Motor neuron (in vitro differentiated cells): ENCODE measurements at regions not wholly inside any gene's neighbourhood (a gene's known extent, or its start where the extent isn't known, plus 50 kb on each side); places are given as distances from the start of the nearest gene placed in this dataset.
A peak's percentile ranks its signal among the peaks of the same experiment; 100 is the strongest.

ENCODE experiments used
- ATAC-seq, 8 experiments: fragments of 200-7000 bp; cut with Tn5 transposase; replicated peaks in 6 of 8; 2 replicates each; pipeline ENCODE4 v1.8.0; 2021; ENCODE audit warnings: mild to moderate bottlenecking in 8 of 8, moderate library complexity in 8 of 8
- H3K27ac ChIP-seq, 2 donors: fragments of 250-450 bp; sonication (Bioruptor Pico); 2 replicates each; pipeline ENCODE4 v1.9.0; 2021; ENCODE audit warnings: antibody characterized with exemption in 2 of 2, mild to moderate bottlenecking in 2 of 2, moderate library complexity in 1 of 2
- H3K4me1 ChIP-seq, 2 donors: fragments of 250-450 bp; sonication (Bioruptor Pico); replicated peaks in 1 of 2; 2 replicates each; pipeline ENCODE4 v1.6.1; 2021; ENCODE audit warnings: antibody characterized with exemption in 2 of 2, mild to moderate bottlenecking in 2 of 2, moderate library complexity in 1 of 2
- H3K4me3 ChIP-seq, 5 donors: fragments of 250-450 bp; sonication (Bioruptor Pico); 2 replicates each; pipeline ENCODE4 v1.9.0; 2021; ENCODE audit warnings: antibody characterized with exemption in 5 of 5, mild to moderate bottlenecking in 5 of 5, moderate library complexity in 4 of 5
- WGBS, 10 experiments: fragments of 450-650 bp; shearing (Covaris generic); methylation state at CpG; one replicate each; pipeline ENCODE4 v1.0.0; 2022; 5-methylcytosine and 5-hydroxymethylcytosine counted together
- in situ Hi-C, 9 experiments: fragments of 400-800 bp; cut with MboI; loops; one replicate each; pipeline ENCODE4 v1.15.0; 2021; ENCODE audit warnings: low sequenced_read_pairs in 9 of 9, low pct_unique_long_range_greater_than_20kb in 2 of 9; ENCODE audit not compliant: unreplicated experiment in 9 of 9

- H3K27ac ChIP-seq, result no peak overlapping the region
- ATAC-seq, result no peak
- H3K4me3 ChIP-seq, result no peak overlapping the region
- WGBS, 10 experiments, result 0 to 100% (median 24%) methylated on average over 1 to 2 of the region's 2 CpGs; no CpG with 5 or more reads in 2 of the 10 experiments
- H3K4me1 ChIP-seq, result peaks cover 3 to 10% of the 10 kb centered on the region in 2 donors
- in situ Hi-C loops, result no loop called here
Measured at GRCh38 chr12:17381211-17381610, 708.8 kb downstream of the RERGL start.

GRCh38 chr12:17372508-17372907 lies 717.5 kb downstream of the RERGL start:
- WGBS, 10 experiments, result 0 to 57% (median 24%) methylated on average over 1 of the region's 1 CpG; no CpG with 5 or more reads in 2 of the 10 experiments
- in situ Hi-C loops, result no loop called here
- peak in 5 of 8 experiments; percentile 97 to 99 (median 98) for ATAC-seq
- Histone ChIP-seq H3K4me1 (peaks cover 7 to 30% of the 10 kb centered on the region in 2 donors), H3K4me3 (no peak overlapping the region), H3K27ac (no peak overlapping the region)

GRCh38 chr12:17371491-17372215 lies 718.3 kb downstream of the RERGL start:
- no peak for ATAC-seq
- Histone ChIP-seq H3K4me1 (peaks cover 7 to 30% of the 10 kb centered on the region in 2 donors), H3K27ac (no peak overlapping the region), H3K4me3 (no peak overlapping the region)
- in situ Hi-C loops, result no loop called here
- 10 to 100% (median 91%) methylated on average over 1 to 5 of the region's 5 CpGs for WGBS, 10 experiments

GRCh38 chr12:17370621-17371020 lies 719.4 kb downstream of the RERGL start:
- Histone ChIP-seq H3K4me3 (no peak overlapping the region), H3K4me1 (peaks cover 7 to 30% of the 10 kb centered on the region in 2 donors), H3K27ac (no peak overlapping the region)
- in situ Hi-C loops, result no loop called here
- ATAC-seq, result no peak

- Histone ChIP-seq H3K4me3 (no peak overlapping the region), H3K27ac (no peak overlapping the region), H3K4me1 (peaks cover 7 to 30% of the 10 kb centered on the region in 2 donors)
- ATAC-seq, result no peak
- in situ Hi-C loops, result no loop called here
- WGBS, 10 experiments, result 0 to 100% (median 43%) methylated on average over 1 of the region's 1 CpG; no CpG with 5 or more reads in 1 of the 10 experiments
Measured at GRCh38 chr12:17369556-17369955, 720.4 kb downstream of the RERGL start.

GRCh38 chr12:17361224-17361623 lies 728.8 kb downstream of the RERGL start:
- 24 to 100% (median 83%) methylated on average over 1 to 3 of the region's 3 CpGs for WGBS, 10 experiments
- in situ Hi-C loops, result no loop called here
- Histone ChIP-seq H3K27ac (no peak overlapping the region), H3K4me1 (peaks cover 0 to 8% of the 10 kb centered on the region in 2 donors), H3K4me3 (no peak overlapping the region)
- no peak for ATAC-seq

GRCh38 chr12:17358835-17359234 lies 731.2 kb downstream of the RERGL start:
- 0 to 60% (median 25%) methylated on average over 1 to 3 of the region's 3 CpGs for WGBS, 10 experiments
- in situ Hi-C loops, result no loop called here

GRCh38 chr12:17357396-17357795 lies 732.6 kb downstream of the RERGL start:
- in situ Hi-C loops, result no loop called here

More at GRCh38 chr12:17358835-17359234, 731.2 kb downstream of the RERGL start:
- H3K4me3 ChIP-seq, result no peak overlapping the region
- no peak for ATAC-seq
- H3K4me1 ChIP-seq, result peaks cover 0 to 8% of the 10 kb centered on the region in 2 donors
- H3K27ac ChIP-seq, result no peak overlapping the region

GRCh38 chr12:17352164-17352563 lies 737.8 kb downstream of the RERGL start:
- H3K27ac ChIP-seq, result no peak overlapping the region
- in situ Hi-C loops, result no loop called here
- H3K4me1 ChIP-seq, result no peaks in the 10 kb centered on the region
- no peak overlapping the region for H3K4me3 ChIP-seq
- no peak for ATAC-seq
- 0 to 100% (median 46%) methylated on average over 1 of the region's 1 CpG; no CpG with 5 or more reads in 2 of the 10 experiments for WGBS, 10 experiments

More at GRCh38 chr12:17357396-17357795, 732.6 kb downstream of the RERGL start:
- no peak overlapping the region for H3K4me3 ChIP-seq
- peaks cover 0 to 8% of the 10 kb centered on the region in 2 donors for H3K4me1 ChIP-seq
- ATAC-seq, result no peak
- 0 to 100% (median 54%) methylated on average over 1 of the region's 1 CpG; no CpG with 5 or more reads in 4 of the 10 experiments for WGBS, 10 experiments
- H3K27ac ChIP-seq, result no peak overlapping the region

GRCh38 chr12:17348311-17348710 lies 741.7 kb downstream of the RERGL start:
- in situ Hi-C loops, result no loop called here
- no peak overlapping the region for H3K27ac ChIP-seq
- no peak overlapping the region for H3K4me3 ChIP-seq
- H3K4me1 ChIP-seq, result no peaks in the 10 kb centered on the region
- ATAC-seq, result no peak

- H3K4me3 ChIP-seq, result no peak overlapping the region
- H3K27ac ChIP-seq, result no peak overlapping the region
- no peaks in the 10 kb centered on the region for H3K4me1 ChIP-seq
- no peak for ATAC-seq
- 0 to 100% (median 60%) methylated on average over 1 of the region's 1 CpG; no CpG with 5 or more reads in 3 of the 10 experiments for WGBS, 10 experiments
- in situ Hi-C loops, result no loop called here
Measured at GRCh38 chr12:17344649-17345048, 738.7 kb upstream of the LMO3 start.

GRCh38 chr12:17342381-17342961 lies 736.5 kb upstream of the LMO3 start:
- no peak for ATAC-seq
- Histone ChIP-seq H3K27ac (no peak overlapping the region), H3K4me3 (no peak overlapping the region), H3K4me1 (no peaks in the 10 kb centered on the region)
- in situ Hi-C loops, result no loop called here
- 0 to 100% (median 83%) methylated on average over 1 of the region's 1 CpG; no CpG with 5 or more reads in 7 of the 10 experiments for WGBS, 10 experiments

GRCh38 chr12:17335487-17335886 lies 729.5 kb upstream of the LMO3 start:
- Histone ChIP-seq H3K4me3 (no peak overlapping the region), H3K27ac (no peak overlapping the region), H3K4me1 (no peaks in the 10 kb centered on the region)
- no peak for ATAC-seq
- in situ Hi-C loops, result no loop called here
- 0 to 98% (median 84%) methylated on average over 1 to 3 of the region's 3 CpGs for WGBS, 10 experiments

- no peak overlapping the region for H3K27ac ChIP-seq
- no peak for ATAC-seq
- H3K4me3 ChIP-seq, result no peak overlapping the region
- 0 to 100% (median 63%) methylated on average over 1 to 3 of the region's 3 CpGs; no CpG with 5 or more reads in 1 of the 10 experiments for WGBS, 10 experiments
- in situ Hi-C loops, result no loop called here
- no peaks in the 10 kb centered on the region for H3K4me1 ChIP-seq
Measured at GRCh38 chr12:17334784-17335183, 728.8 kb upstream of the LMO3 start.
